ENCODE measurements at regions not wholly inside any gene's neighbourhood (a gene's known extent, or its start where the extent isn't known, plus 50 kb on each side); places are given as distances from the start of the nearest gene placed in this dataset.

GRCh38 chr4:61049018-61049417, 151.1 kb upstream of the ADGRL3 start:
- TF ChIP-seq CTCF (IDR thresholded peaks at IDR 0.05): no peak
- no peak for TF ChIP-seq POLR2A (IDR thresholded peaks at IDR 0.05)
